ENCODE measurements at regions not wholly inside any gene's neighbourhood (a gene's known extent, or its start where the extent isn't known, plus 50 kb on each side); places are given as distances from the start of the nearest gene placed in this dataset.

DNA sequence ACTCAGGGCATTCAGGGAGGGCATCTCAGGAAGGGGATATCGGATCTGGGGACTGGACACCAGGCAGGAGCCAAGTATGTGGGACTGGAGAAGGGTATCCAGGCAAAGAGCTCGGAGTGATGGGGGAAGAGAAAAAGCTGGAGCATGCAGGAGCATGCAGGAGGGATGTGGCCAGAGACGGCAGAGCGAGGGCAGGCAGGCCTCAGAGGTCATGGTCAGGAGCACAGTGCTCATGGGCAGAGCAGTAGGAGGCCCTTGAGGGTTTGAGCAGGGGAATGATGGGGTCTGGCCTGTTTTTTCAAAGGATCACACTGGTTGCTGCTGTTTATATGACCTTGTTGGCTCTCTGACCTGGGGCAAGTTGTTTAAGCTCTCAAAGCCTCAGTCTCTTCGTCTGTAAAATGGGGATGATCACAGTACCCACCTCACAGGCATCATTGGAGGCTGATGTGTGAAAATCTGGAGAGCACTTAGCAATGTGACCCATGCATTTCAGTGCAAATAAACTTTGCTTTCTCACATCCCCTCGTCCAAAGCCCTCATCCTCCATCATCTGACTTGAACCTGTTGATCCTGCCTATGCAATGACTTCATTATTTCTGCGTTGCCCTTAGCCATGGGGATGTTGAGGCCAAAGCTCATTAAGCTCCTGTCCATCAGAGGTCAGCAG lies 273.1 kb downstream of the MATN1 start:
- Histone ChIP-seq H3K27ac (ENCODE audit: control insufficient read depth, insufficient read depth, low read length) (no peak overlapping the region), H3K4me1 (ENCODE audit: control insufficient read depth, extremely low read depth, insufficient read depth, low read length) (peaks cover under 1% of the 10 kb centered on the region), H2AFZ (ENCODE audit: control insufficient read depth, low read length) (no peak overlapping the region), H3K9me1 (ENCODE audit: control insufficient read depth, extremely low read depth, insufficient read depth, low read length) (no peaks in the 10 kb centered on the region), H3K4me3 (ENCODE audit: control insufficient read depth in 2 of 3, extremely low read depth in 1 of 3, insufficient read depth in 2 of 3, low read depth in 1 of 3, low read length in 3 of 3) (no peak overlapping the region), H3K4me2 (ENCODE audit: control insufficient read depth, extremely low read depth, insufficient read depth, low read depth, low read length) (no peak overlapping the region), H4K20me1 (ENCODE audit: control insufficient read depth, extremely low read depth, insufficient read depth, low read length) (no peaks in the 10 kb centered on the region), H3K36me3 (ENCODE audit: control insufficient read depth in 2 of 2, extremely low read depth in 1 of 2, insufficient read depth in 2 of 2, low read length in 2 of 2) (no peaks in the 10 kb centered on the region), H3K79me2 (ENCODE audit: control insufficient read depth, insufficient read depth, low read length) (no peaks in the 10 kb centered on the region), H3K27me3 (ENCODE audit: control insufficient read depth, extremely low read depth, insufficient read depth, low read length) (no peaks in the 10 kb centered on the region), H3K9ac (ENCODE audit: control insufficient read depth, extremely low read depth, insufficient read depth, low read length) (no peak overlapping the region), H3K9me3 (ENCODE audit: control insufficient read depth, low read depth, low read length) (no peaks in the 10 kb centered on the region)
- dilution Hi-C loops (cut with MboI; ENCODE audit: extremely low pct_ligation_motif_present, low sequenced_read_pairs), result no loop called here
- FAIRE-seq, result peak; percentile 9
- DNase-seq (ENCODE audit: low read depth, low spot score), result no peak
- TF ChIP-seq, protein P1, sequence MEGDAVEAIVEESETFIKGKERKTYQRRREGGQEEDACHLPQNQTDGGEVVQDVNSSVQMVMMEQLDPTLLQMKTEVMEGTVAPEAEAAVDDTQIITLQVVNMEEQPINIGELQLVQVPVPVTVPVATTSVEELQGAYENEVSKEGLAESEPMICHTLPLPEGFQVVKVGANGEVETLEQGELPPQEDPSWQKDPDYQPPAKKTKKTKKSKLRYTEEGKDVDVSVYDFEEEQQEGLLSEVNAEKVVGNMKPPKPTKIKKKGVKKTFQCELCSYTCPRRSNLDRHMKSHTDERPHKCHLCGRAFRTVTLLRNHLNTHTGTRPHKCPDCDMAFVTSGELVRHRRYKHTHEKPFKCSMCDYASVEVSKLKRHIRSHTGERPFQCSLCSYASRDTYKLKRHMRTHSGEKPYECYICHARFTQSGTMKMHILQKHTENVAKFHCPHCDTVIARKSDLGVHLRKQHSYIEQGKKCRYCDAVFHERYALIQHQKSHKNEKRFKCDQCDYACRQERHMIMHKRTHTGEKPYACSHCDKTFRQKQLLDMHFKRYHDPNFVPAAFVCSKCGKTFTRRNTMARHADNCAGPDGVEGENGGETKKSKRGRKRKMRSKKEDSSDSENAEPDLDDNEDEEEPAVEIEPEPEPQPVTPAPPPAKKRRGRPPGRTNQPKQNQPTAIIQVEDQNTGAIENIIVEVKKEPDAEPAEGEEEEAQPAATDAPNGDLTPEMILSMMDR (optimal IDR thresholded peaks at IDR 0.05 in 1 of 3, IDR thresholded peaks at IDR 0.05 in 1 of 3, conservative IDR thresholded peaks at IDR 0.05 in 1 of 3; ENCODE audit: extremely low read depth in 1 of 3, insufficient read depth in 2 of 3, low read length in 3 of 3), result no peak
- no peak for TF ChIP-seq EZH2 (IDR thresholded peaks at IDR 0.05; ENCODE audit: low read length)

DNA sequence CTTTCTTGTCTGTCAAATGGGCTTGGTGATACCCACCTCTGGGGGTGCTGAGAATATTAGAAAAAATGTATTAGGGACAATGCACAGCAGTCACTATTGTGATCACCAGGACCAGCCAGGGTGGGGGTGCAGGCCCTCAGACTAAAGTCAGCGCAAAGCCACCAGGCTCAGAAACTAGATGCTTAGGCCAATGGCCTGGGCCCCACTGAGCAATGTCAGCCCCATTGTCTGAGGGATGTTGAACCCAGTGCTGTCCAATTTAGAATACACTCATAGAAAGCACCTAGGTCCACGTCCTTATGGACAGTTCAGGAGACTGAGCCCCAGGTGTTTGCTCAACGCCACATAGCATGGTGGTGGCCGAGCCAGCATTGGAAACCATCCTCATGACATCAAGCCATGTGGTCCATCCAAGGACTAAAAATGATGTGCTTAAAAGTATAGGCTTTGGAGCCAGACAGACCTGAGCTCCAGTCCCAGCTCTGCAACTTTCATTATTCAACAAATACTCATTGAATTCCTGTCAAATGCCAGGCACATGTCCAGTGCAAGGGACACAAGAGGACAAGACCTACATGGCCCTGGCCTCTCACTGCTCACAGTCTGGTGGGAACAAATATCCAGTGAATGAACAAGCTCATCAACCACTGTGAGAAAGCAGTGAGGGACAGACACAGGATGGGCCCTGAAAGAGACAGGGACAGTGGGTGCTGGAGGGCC lies 273.8 kb downstream of the MATN1 start:
- H3K9ac ChIP-seq (ENCODE audit: control insufficient read depth, extremely low read depth, insufficient read depth, low read length), result no peak overlapping the region
- H3K4me1 ChIP-seq (ENCODE audit: control insufficient read depth, extremely low read depth, insufficient read depth, low read length), result peaks cover 5% of the 10 kb centered on the region
- no peaks in the 10 kb centered on the region for H3K36me3 ChIP-seq (ENCODE audit: control insufficient read depth in 2 of 2, extremely low read depth in 1 of 2, insufficient read depth in 2 of 2, low read length in 2 of 2)
- no peak overlapping the region for H2AFZ ChIP-seq (ENCODE audit: control insufficient read depth, low read length)
- no peaks in the 10 kb centered on the region for H3K9me3 ChIP-seq (ENCODE audit: control insufficient read depth, low read depth, low read length)
- H3K4me3 ChIP-seq (ENCODE audit: control insufficient read depth in 2 of 3, extremely low read depth in 1 of 3, insufficient read depth in 2 of 3, low read depth in 1 of 3, low read length in 3 of 3), result no peak overlapping the region
- DNase-seq (ENCODE audit: low read depth, low spot score) (no peak), FAIRE-seq (no peak)
- H3K27me3 ChIP-seq (ENCODE audit: control insufficient read depth, extremely low read depth, insufficient read depth, low read length), result no peaks in the 10 kb centered on the region
- H3K79me2 ChIP-seq (ENCODE audit: control insufficient read depth, insufficient read depth, low read length), result no peaks in the 10 kb centered on the region
- dilution Hi-C loops (cut with MboI; ENCODE audit: extremely low pct_ligation_motif_present, low sequenced_read_pairs), result no loop called here
- H3K27ac ChIP-seq (ENCODE audit: control insufficient read depth, insufficient read depth, low read length), result no peak overlapping the region
- no peaks in the 10 kb centered on the region for H4K20me1 ChIP-seq (ENCODE audit: control insufficient read depth, extremely low read depth, insufficient read depth, low read length)
- H3K4me2 ChIP-seq (ENCODE audit: control insufficient read depth, extremely low read depth, insufficient read depth, low read depth, low read length), result no peak overlapping the region
- H3K9me1 ChIP-seq (ENCODE audit: control insufficient read depth, extremely low read depth, insufficient read depth, low read length), result no peaks in the 10 kb centered on the region
- no peak for TF ChIP-seq EZH2 (IDR thresholded peaks at IDR 0.05; ENCODE audit: low read length)
- TF ChIP-seq, protein P1 (optimal IDR thresholded peaks at IDR 0.05 in 1 of 3, IDR thresholded peaks at IDR 0.05 in 1 of 3, conservative IDR thresholded peaks at IDR 0.05 in 1 of 3; ENCODE audit: extremely low read depth in 1 of 3, insufficient read depth in 2 of 3, low read length in 3 of 3), result no peak

Data from keratinocyte (primary cell).